ENCODE measurements at regions not wholly inside any gene's neighbourhood (a gene's known extent, or its start where the extent isn't known, plus 50 kb on each side); places are given as distances from the start of the nearest gene placed in this dataset.

GRCh38 chr6:71490876-71491275 is 202.3 kb downstream of the OGFRL1 start:
- H3K27ac Mint-ChIP-seq = no peak overlapping the region
- 88 to 100% methylated on average over 4 to 5 of the region's 5 CpGs for WGBS, 2 experiments (ENCODE audit: insufficient coverage in 1 of 2, insufficient read length in 1 of 2)

GRCh38 chr6:71491844-71492243 is 203.2 kb downstream of the OGFRL1 start:
- Mint-ChIP-seq H3K4me3 (no peak overlapping the region), H3K27me3 (ENCODE audit: insufficient read depth) (no peaks in the 10 kb centered on the region), H3K27ac (no peak overlapping the region), H3K4me1 (peaks cover 7% of the 10 kb centered on the region), H3K9me3 (no peaks in the 10 kb centered on the region), H3K36me3 (ENCODE audit: low read depth) (no peaks in the 10 kb centered on the region)
- no peak for TF ChIP-seq CTCF (conservative IDR thresholded peaks at IDR 0.05)
- Histone ChIP-seq H3K9me3 (ENCODE audit: control insufficient read depth, low read length) (no peaks in the 10 kb centered on the region), H3K27me3 (ENCODE audit: control insufficient read depth, insufficient read depth, low read length, poor library complexity, severe bottlenecking) (no peaks in the 10 kb centered on the region), H3K9ac (ENCODE audit: extremely low read depth, low read length, poor library complexity, severe bottlenecking) (no peak overlapping the region), H3K4me3 (ENCODE audit: low read length) (no peak overlapping the region), H3K4me1 (ENCODE audit: control insufficient read depth, insufficient read depth, low read length) (no peaks in the 10 kb centered on the region), H3K36me3 (ENCODE audit: control insufficient read depth, insufficient read depth, low read length) (no peaks in the 10 kb centered on the region), H3K27ac (ENCODE audit: low read depth, low read length) (no peak overlapping the region)
- no peak for DNase-seq

More at GRCh38 chr6:71490876-71491275, 202.3 kb downstream of the OGFRL1 start:
- TF ChIP-seq CTCF (conservative IDR thresholded peaks at IDR 0.05) = no peak
- Histone ChIP-seq H3K36me3 (ENCODE audit: control insufficient read depth, insufficient read depth, low read length) (no peaks in the 10 kb centered on the region), H3K4me1 (ENCODE audit: control insufficient read depth, insufficient read depth, low read length) (no peaks in the 10 kb centered on the region), H3K4me3 (ENCODE audit: low read length) (no peak overlapping the region), H3K9ac (ENCODE audit: extremely low read depth, low read length, poor library complexity, severe bottlenecking) (no peak overlapping the region), H3K27ac (ENCODE audit: low read depth, low read length) (no peak overlapping the region), H3K27me3 (ENCODE audit: control insufficient read depth, insufficient read depth, low read length, poor library complexity, severe bottlenecking) (no peaks in the 10 kb centered on the region), H3K9me3 (ENCODE audit: control insufficient read depth, low read length) (no peaks in the 10 kb centered on the region)
- H3K4me1 Mint-ChIP-seq = peaks cover 7% of the 10 kb centered on the region
- no peaks in the 10 kb centered on the region for H3K27me3 Mint-ChIP-seq (ENCODE audit: insufficient read depth)
- no peak for DNase-seq
- H3K9me3 Mint-ChIP-seq = no peaks in the 10 kb centered on the region
- H3K4me3 Mint-ChIP-seq = no peak overlapping the region
- H3K36me3 Mint-ChIP-seq (ENCODE audit: low read depth) = no peaks in the 10 kb centered on the region

- Histone ChIP-seq H3K4me3 (ENCODE audit: low read length) (no peak overlapping the region), H3K27ac (ENCODE audit: low read depth, low read length) (no peak overlapping the region), H3K9me3 (ENCODE audit: control insufficient read depth, low read length) (no peaks in the 10 kb centered on the region), H3K4me1 (ENCODE audit: control insufficient read depth, insufficient read depth, low read length) (no peaks in the 10 kb centered on the region), H3K9ac (ENCODE audit: extremely low read depth, low read length, poor library complexity, severe bottlenecking) (no peak overlapping the region), H3K36me3 (ENCODE audit: control insufficient read depth, insufficient read depth, low read length) (no peaks in the 10 kb centered on the region), H3K27me3 (ENCODE audit: control insufficient read depth, insufficient read depth, low read length, poor library complexity, severe bottlenecking) (no peaks in the 10 kb centered on the region)
- 100% methylated on average over 1 of the region's 2 CpGs for WGBS, 2 experiments (ENCODE audit: insufficient coverage in 1 of 2, insufficient read length in 1 of 2)
- H3K4me1 Mint-ChIP-seq = peaks cover 7% of the 10 kb centered on the region
- TF ChIP-seq CTCF (conservative IDR thresholded peaks at IDR 0.05) = no peak
- no peaks in the 10 kb centered on the region for H3K27me3 Mint-ChIP-seq (ENCODE audit: insufficient read depth)
- DNase-seq = no peak
- H3K27ac Mint-ChIP-seq = no peak overlapping the region
- H3K4me3 Mint-ChIP-seq = no peak overlapping the region
- no peaks in the 10 kb centered on the region for H3K9me3 Mint-ChIP-seq
- no peaks in the 10 kb centered on the region for H3K36me3 Mint-ChIP-seq (ENCODE audit: low read depth)
Observed at GRCh38 chr6:71492668-71493067, 204.1 kb downstream of the OGFRL1 start.
